ENCODE measurements at regions not wholly inside any gene's neighbourhood (a gene's known extent, or its start where the extent isn't known, plus 50 kb on each side); places are given as distances from the start of the nearest gene placed in this dataset.

GRCh38 chr1:97004054-97004453 lies 282.5 kb downstream of the PTBP2 start:
- Histone ChIP-seq H3K4me1 (no peaks in the 10 kb centered on the region), H3K4me3 (no peak overlapping the region), H3K4me2 (no peak overlapping the region), H3K9ac (no peak overlapping the region), H3K27ac (no peak overlapping the region), H3K9me3 (replicated peaks in 1 of 11) (no peaks in the 10 kb centered on the region), H3K27me3 (no peaks in the 10 kb centered on the region), H3K36me3 (no peaks in the 10 kb centered on the region), H4K20me1 (no peaks in the 10 kb centered on the region)
- no peak for TF ChIP-seq Cebpa-rat (IDR thresholded peaks at IDR 0.05)

GRCh38 chr1:97004743-97005142 lies 283.2 kb downstream of the PTBP2 start:
- Histone ChIP-seq H3K9ac (no peak overlapping the region), H3K27me3 (no peaks in the 10 kb centered on the region), H3K36me3 (no peaks in the 10 kb centered on the region), H3K4me1 (no peaks in the 10 kb centered on the region), H3K27ac (no peak overlapping the region), H3K9me3 (replicated peaks in 1 of 11) (no peaks in the 10 kb centered on the region), H4K20me1 (no peaks in the 10 kb centered on the region), H3K4me3 (no peak overlapping the region), H3K4me2 (no peak overlapping the region)
- TF ChIP-seq Cebpa-rat (IDR thresholded peaks at IDR 0.05): no peak

GRCh38 chr1:97006044-97006661 lies 284.6 kb downstream of the PTBP2 start:
- Histone ChIP-seq H3K4me1 (no peaks in the 10 kb centered on the region), H3K4me3 (no peak overlapping the region), H3K27ac (no peak overlapping the region), H3K9me3 (replicated peaks in 1 of 11) (no peaks in the 10 kb centered on the region), H3K27me3 (no peaks in the 10 kb centered on the region), H3K36me3 (no peaks in the 10 kb centered on the region), H4K20me1 (no peaks in the 10 kb centered on the region), H3K9ac (no peak overlapping the region), H3K4me2 (no peak overlapping the region)
- TF ChIP-seq Cebpa-rat (IDR thresholded peaks at IDR 0.05): no peak

- Histone ChIP-seq H3K27me3 (no peaks in the 10 kb centered on the region), H4K20me1 (no peaks in the 10 kb centered on the region), H3K4me3 (no peak overlapping the region), H3K9ac (no peak overlapping the region), H3K9me3 (replicated peaks in 1 of 11) (no peaks in the 10 kb centered on the region), H3K27ac (no peak overlapping the region), H3K4me2 (no peak overlapping the region), H3K4me1 (no peaks in the 10 kb centered on the region), H3K36me3 (no peaks in the 10 kb centered on the region)
- no peak for TF ChIP-seq Cebpa-rat (IDR thresholded peaks at IDR 0.05)
Observed at GRCh38 chr1:97007840-97008604, 286.4 kb downstream of the PTBP2 start.

GRCh38 chr1:97010566-97011264 lies 289.1 kb downstream of the PTBP2 start:
- Histone ChIP-seq H3K36me3 (no peaks in the 10 kb centered on the region), H3K4me1 (no peaks in the 10 kb centered on the region), H3K4me3 (no peak overlapping the region), H3K9ac (no peak overlapping the region), H3K4me2 (no peak overlapping the region), H3K27me3 (no peaks in the 10 kb centered on the region), H3K9me3 (replicated peaks in 1 of 11) (no peaks in the 10 kb centered on the region), H3K27ac (no peak overlapping the region), H4K20me1 (no peaks in the 10 kb centered on the region)
- TF ChIP-seq Cebpa-rat (IDR thresholded peaks at IDR 0.05): no peak

GRCh38 chr1:97013136-97013535 lies 291.6 kb downstream of the PTBP2 start:
- no peak overlapping the region for H3K4me2 ChIP-seq
- no peak for TF ChIP-seq Cebpa-rat (IDR thresholded peaks at IDR 0.05)
- H3K9ac ChIP-seq: no peak overlapping the region
- H3K36me3 ChIP-seq: no peaks in the 10 kb centered on the region
- H3K9me3 ChIP-seq (replicated peaks in 1 of 11): no peaks in the 10 kb centered on the region
- H3K27ac ChIP-seq: no peak overlapping the region
- no peaks in the 10 kb centered on the region for H3K27me3 ChIP-seq
- H4K20me1 ChIP-seq: no peaks in the 10 kb centered on the region
- H3K4me1 ChIP-seq: no peaks in the 10 kb centered on the region
- no peak overlapping the region for H3K4me3 ChIP-seq

- Histone ChIP-seq H3K27ac (no peak overlapping the region), H3K27me3 (no peaks in the 10 kb centered on the region), H3K9ac (no peak overlapping the region), H3K4me3 (no peak overlapping the region), H3K4me2 (no peak overlapping the region), H4K20me1 (no peaks in the 10 kb centered on the region), H3K36me3 (no peaks in the 10 kb centered on the region), H3K4me1 (no peaks in the 10 kb centered on the region), H3K9me3 (replicated peaks in 1 of 11) (no peaks in the 10 kb centered on the region)
- TF ChIP-seq Cebpa-rat (IDR thresholded peaks at IDR 0.05): no peak
Observed at GRCh38 chr1:97013941-97014340, 292.4 kb downstream of the PTBP2 start.

GRCh38 chr1:97014426-97014825 lies 292.8 kb downstream of the PTBP2 start:
- Histone ChIP-seq H3K9me3 (replicated peaks in 1 of 11) (no peaks in the 10 kb centered on the region), H3K4me1 (no peaks in the 10 kb centered on the region), H4K20me1 (no peaks in the 10 kb centered on the region), H3K27ac (no peak overlapping the region), H3K9ac (no peak overlapping the region), H3K36me3 (no peaks in the 10 kb centered on the region), H3K4me2 (no peak overlapping the region), H3K27me3 (no peaks in the 10 kb centered on the region), H3K4me3 (no peak overlapping the region)
- no peak for TF ChIP-seq Cebpa-rat (IDR thresholded peaks at IDR 0.05)

- no peak overlapping the region for H3K4me2 ChIP-seq
- H3K4me1 ChIP-seq: no peaks in the 10 kb centered on the region
- H3K4me3 ChIP-seq: no peak overlapping the region
- no peak for TF ChIP-seq Cebpa-rat (IDR thresholded peaks at IDR 0.05)
- H3K36me3 ChIP-seq: no peaks in the 10 kb centered on the region
- H3K27me3 ChIP-seq: no peaks in the 10 kb centered on the region
- H4K20me1 ChIP-seq: no peaks in the 10 kb centered on the region
- no peak overlapping the region for H3K9ac ChIP-seq
- H3K27ac ChIP-seq: no peak overlapping the region
- H3K9me3 ChIP-seq (replicated peaks in 1 of 11): no peaks in the 10 kb centered on the region
Observed at GRCh38 chr1:97017895-97018294, 296.3 kb downstream of the PTBP2 start.
